ENCODE measurements at regions not wholly inside any gene's neighbourhood (a gene's known extent, or its start where the extent isn't known, plus 50 kb on each side); places are given as distances from the start of the nearest gene placed in this dataset.

DNA sequence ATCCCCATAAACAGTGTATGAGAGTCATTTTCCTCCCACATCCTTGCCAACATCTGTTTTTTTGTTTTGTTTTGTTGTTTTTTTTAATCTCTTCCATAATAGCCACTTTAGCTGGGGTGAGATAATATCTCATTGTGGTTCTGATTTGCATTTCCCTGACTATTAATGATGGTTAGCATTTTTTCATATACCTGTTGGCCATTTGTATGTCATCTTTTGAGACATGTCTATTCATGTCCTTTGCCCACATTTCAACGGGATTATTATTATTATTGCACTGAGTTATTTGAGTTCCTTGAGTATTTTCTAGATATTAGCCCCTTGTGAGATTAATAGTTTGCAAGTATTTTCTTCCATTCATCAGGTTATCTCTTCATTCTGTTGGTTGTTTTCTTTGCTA, 223.3 kb downstream of the LPIN1 start:
- Histone ChIP-seq H3K9ac (ENCODE audit: low read depth in 1 of 3, low read length in 3 of 3) (no peak overlapping the region), H3K36me3 (ENCODE audit: control insufficient read depth in 3 of 3, insufficient read depth in 3 of 3, low read length in 3 of 3) (no peaks in the 10 kb centered on the region), H3K9me3 (ENCODE audit: control insufficient read depth in 3 of 3, low read length in 3 of 3) (peaks cover 0 to 7% (median 0%) of the 10 kb centered on the region in 3 donors), H3K4me1 (ENCODE audit: control insufficient read depth in 3 of 3, insufficient read depth in 3 of 3, low read length in 3 of 3) (no peaks in the 10 kb centered on the region), H3K4me3 (ENCODE audit: low read length in 3 of 3) (no peak overlapping the region), H3K27ac (ENCODE audit: low read depth, low read length) (no peak overlapping the region), H3K27me3 (ENCODE audit: control insufficient read depth in 3 of 3, insufficient read depth in 3 of 3, low read length in 3 of 3) (no peaks in the 10 kb centered on the region)

DNA sequence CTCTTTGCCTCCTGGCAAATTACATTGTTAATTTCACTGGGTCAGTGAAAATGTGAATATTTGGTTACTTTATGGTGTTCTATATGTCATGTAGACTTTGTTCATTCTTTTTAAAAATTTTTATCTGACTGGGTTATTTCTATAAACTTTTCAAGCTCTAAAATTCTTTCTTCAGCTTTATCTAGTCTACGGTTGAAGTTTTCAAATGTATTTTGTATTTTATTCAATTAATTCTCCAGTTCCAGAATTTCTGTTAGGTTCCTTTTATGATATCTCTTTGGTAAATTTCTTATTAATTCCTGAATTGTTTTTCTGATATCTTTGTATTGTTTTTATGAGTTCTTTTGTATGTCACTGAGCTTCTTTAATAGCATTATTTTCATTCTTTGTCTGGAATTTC, 228.1 kb downstream of the LPIN1 start:
- H3K4me3 ChIP-seq (ENCODE audit: low read length in 3 of 3), result no peak overlapping the region
- no peak overlapping the region for H3K9ac ChIP-seq (ENCODE audit: low read depth in 1 of 3, low read length in 3 of 3)
- H3K27ac ChIP-seq (ENCODE audit: low read depth, low read length), result no peak overlapping the region
- peaks cover 2 to 11% (median 4%) of the 10 kb centered on the region in 3 donors for H3K9me3 ChIP-seq (ENCODE audit: control insufficient read depth in 3 of 3, low read length in 3 of 3)
- no peaks in the 10 kb centered on the region for H3K4me1 ChIP-seq (ENCODE audit: control insufficient read depth in 3 of 3, insufficient read depth in 3 of 3, low read length in 3 of 3)
- no peaks in the 10 kb centered on the region for H3K36me3 ChIP-seq (ENCODE audit: control insufficient read depth in 3 of 3, insufficient read depth in 3 of 3, low read length in 3 of 3)
- no peaks in the 10 kb centered on the region for H3K27me3 ChIP-seq (ENCODE audit: control insufficient read depth in 3 of 3, insufficient read depth in 3 of 3, low read length in 3 of 3)

DNA sequence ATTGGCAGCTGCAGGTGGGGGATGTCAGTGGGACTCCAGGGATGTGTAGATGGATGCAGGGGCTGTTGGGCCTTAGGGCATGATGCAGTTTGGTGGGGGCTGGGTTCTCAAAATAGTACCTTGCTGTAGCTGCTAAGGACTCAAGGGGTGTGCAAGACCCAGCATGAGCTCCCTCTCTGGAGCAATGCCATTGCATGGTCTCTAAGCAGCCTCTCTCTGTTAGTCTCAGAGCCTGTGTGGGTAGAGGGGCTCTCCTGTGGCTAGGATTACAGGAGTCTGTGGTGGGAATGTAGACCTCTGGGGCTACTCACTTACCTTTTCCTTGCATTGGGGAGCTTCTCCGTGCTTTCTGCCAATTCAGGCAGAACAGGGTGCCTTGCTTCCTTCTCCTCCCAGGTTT, 228.9 kb downstream of the LPIN1 start:
- H3K9me3 ChIP-seq (ENCODE audit: control insufficient read depth in 3 of 3, low read length in 3 of 3), result peaks cover 2 to 11% (median 4%) of the 10 kb centered on the region in 3 donors
- no peaks in the 10 kb centered on the region for H3K4me1 ChIP-seq (ENCODE audit: control insufficient read depth in 3 of 3, insufficient read depth in 3 of 3, low read length in 3 of 3)
- H3K27me3 ChIP-seq (ENCODE audit: control insufficient read depth in 3 of 3, insufficient read depth in 3 of 3, low read length in 3 of 3), result no peaks in the 10 kb centered on the region
- H3K9ac ChIP-seq (ENCODE audit: low read depth in 1 of 3, low read length in 3 of 3), result no peak overlapping the region
- no peak overlapping the region for H3K27ac ChIP-seq (ENCODE audit: low read depth, low read length)
- H3K4me3 ChIP-seq (ENCODE audit: low read length in 3 of 3), result no peak overlapping the region
- H3K36me3 ChIP-seq (ENCODE audit: control insufficient read depth in 3 of 3, insufficient read depth in 3 of 3, low read length in 3 of 3), result no peaks in the 10 kb centered on the region

DNA sequence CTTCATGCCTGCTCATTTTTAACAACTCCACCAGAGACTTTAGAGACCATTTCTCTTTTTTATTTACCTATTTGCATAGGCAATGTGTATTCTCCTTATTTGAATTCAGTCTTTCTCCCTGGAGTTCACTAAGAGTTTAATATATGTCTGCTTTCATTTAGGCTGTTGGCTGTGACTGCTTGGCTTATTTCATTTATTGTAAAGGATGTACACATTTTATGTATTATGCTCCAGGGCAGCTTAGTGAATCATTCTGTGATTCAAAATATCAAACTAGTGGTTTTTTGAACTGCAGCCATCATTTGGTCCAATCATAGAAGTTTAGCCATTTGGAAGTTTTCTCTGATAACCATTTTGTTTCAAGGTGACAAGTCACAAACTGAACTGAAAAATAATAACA, 229.6 kb downstream of the LPIN1 start:
- Histone ChIP-seq H3K27me3 (ENCODE audit: control insufficient read depth in 3 of 3, insufficient read depth in 3 of 3, low read length in 3 of 3) (no peaks in the 10 kb centered on the region), H3K36me3 (ENCODE audit: control insufficient read depth in 3 of 3, insufficient read depth in 3 of 3, low read length in 3 of 3) (no peaks in the 10 kb centered on the region), H3K27ac (ENCODE audit: low read depth, low read length) (no peak overlapping the region), H3K4me1 (ENCODE audit: control insufficient read depth in 3 of 3, insufficient read depth in 3 of 3, low read length in 3 of 3) (no peaks in the 10 kb centered on the region), H3K9me3 (ENCODE audit: control insufficient read depth in 3 of 3, low read length in 3 of 3) (peaks cover 2 to 11% (median 4%) of the 10 kb centered on the region in 3 donors), H3K4me3 (ENCODE audit: low read length in 3 of 3) (no peak overlapping the region), H3K9ac (ENCODE audit: low read depth in 1 of 3, low read length in 3 of 3) (no peak overlapping the region)

DNA sequence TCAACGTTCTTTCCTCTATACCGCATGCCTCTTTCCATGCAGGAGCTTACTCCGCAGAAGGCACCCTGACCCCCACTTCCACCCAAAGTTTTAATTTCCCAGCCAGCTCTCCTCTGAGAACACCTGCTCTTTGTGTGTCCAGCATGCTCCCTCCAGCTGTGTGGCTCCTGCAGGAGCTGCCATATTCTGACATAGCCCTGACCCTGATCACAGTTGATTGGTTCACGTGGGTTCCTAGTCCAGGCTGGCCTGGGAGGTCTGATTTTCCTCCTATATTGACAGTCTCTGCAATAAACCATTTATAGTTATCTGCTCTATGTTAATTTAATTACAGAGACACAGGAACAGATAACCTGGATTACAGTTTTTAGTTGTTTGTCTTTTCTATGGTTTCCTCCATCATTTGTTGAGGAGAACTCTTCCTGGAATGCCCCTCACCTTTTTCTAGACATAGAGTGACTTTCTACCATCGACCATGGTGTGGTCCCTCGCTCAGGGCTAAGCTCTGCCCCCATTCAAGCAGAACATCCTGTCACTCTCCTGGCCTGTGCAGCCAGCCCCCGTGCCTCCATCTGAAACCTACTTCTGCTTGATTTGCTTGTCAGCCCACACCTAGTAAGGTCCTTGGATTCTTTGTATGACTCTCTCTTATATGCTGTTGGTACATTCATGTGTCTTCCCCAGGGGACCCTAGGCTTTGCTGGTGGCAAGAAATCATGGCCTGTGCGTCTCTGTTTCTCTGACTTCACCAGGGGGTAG, 231.5 kb downstream of the LPIN1 start:
- Histone ChIP-seq H3K27ac (ENCODE audit: low read depth, low read length) (no peak overlapping the region), H3K27me3 (ENCODE audit: control insufficient read depth in 3 of 3, insufficient read depth in 3 of 3, low read length in 3 of 3) (peaks cover 0 to 2% (median 1%) of the 10 kb centered on the region in 3 donors), H3K36me3 (ENCODE audit: control insufficient read depth in 3 of 3, insufficient read depth in 3 of 3, low read length in 3 of 3) (no peaks in the 10 kb centered on the region), H3K4me3 (ENCODE audit: low read length in 3 of 3) (no peak overlapping the region), H3K9me3 (ENCODE audit: control insufficient read depth in 3 of 3, low read length in 3 of 3) (peaks cover 2 to 11% (median 4%) of the 10 kb centered on the region in 3 donors), H3K4me1 (ENCODE audit: control insufficient read depth in 3 of 3, insufficient read depth in 3 of 3, low read length in 3 of 3) (no peaks in the 10 kb centered on the region), H3K9ac (ENCODE audit: low read depth in 1 of 3, low read length in 3 of 3) (no peak overlapping the region)

DNA sequence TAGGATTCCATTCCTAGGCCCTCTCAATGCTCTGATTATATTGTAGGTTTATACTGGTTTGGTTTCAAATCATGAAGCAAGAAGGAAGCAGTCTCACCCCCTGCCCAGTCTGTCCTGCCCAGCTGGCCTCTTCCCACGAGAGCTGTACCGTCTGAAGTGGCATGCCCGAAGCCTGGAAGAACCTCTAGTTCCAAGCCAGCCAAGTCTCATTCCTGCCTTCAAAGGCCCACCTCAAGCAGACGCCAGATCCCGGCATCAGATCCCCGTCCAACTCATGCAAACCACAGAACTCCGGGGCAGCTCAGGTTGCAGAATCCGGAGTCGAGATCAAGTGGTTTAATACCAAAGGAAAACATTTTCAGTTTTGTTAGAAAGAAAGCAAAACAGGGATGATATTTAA, 234.4 kb downstream of the LPIN1 start:
- no peaks in the 10 kb centered on the region for H3K9me3 ChIP-seq (ENCODE audit: control insufficient read depth in 3 of 3, low read length in 3 of 3)
- H3K36me3 ChIP-seq (ENCODE audit: control insufficient read depth in 3 of 3, insufficient read depth in 3 of 3, low read length in 3 of 3), result no peaks in the 10 kb centered on the region
- no peak overlapping the region for H3K9ac ChIP-seq (ENCODE audit: low read depth in 1 of 3, low read length in 3 of 3)
- no peak overlapping the region for H3K27ac ChIP-seq (ENCODE audit: low read depth, low read length)
- no peak overlapping the region for H3K4me3 ChIP-seq (ENCODE audit: low read length in 3 of 3)
- peaks cover 8 to 12% (median 10%) of the 10 kb centered on the region in 3 donors for H3K27me3 ChIP-seq (ENCODE audit: control insufficient read depth in 3 of 3, insufficient read depth in 3 of 3, low read length in 3 of 3)
- no peaks in the 10 kb centered on the region for H3K4me1 ChIP-seq (ENCODE audit: control insufficient read depth in 3 of 3, insufficient read depth in 3 of 3, low read length in 3 of 3)

DNA sequence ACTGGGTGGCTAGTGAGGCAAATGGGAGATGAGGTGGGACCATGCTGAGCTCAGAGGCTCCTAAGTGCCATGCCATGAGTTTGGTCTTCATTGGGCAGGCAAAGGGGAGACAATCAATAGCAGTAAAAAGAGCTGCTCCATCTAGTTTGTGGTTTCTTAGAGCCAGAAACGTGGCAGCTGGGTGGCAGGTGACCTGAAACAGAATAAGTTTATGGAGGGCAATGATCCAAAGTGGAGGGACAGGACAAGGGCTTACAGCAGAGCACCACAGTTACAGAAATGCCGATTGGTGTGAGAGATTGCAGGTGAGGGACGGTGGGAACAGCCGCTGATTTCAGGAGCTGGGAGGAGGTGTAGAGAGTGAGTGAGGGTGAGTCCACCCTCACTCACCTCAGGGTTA, 237.0 kb downstream of the LPIN1 start:
- H3K9me3 ChIP-seq (ENCODE audit: control insufficient read depth in 3 of 3, low read length in 3 of 3), result no peaks in the 10 kb centered on the region
- H3K27me3 ChIP-seq (ENCODE audit: control insufficient read depth in 3 of 3, insufficient read depth in 3 of 3, low read length in 3 of 3), result peaks cover 8 to 12% (median 10%) of the 10 kb centered on the region in 3 donors
- H3K9ac ChIP-seq (ENCODE audit: low read depth in 1 of 3, low read length in 3 of 3), result no peak overlapping the region
- H3K4me1 ChIP-seq (ENCODE audit: control insufficient read depth in 3 of 3, insufficient read depth in 3 of 3, low read length in 3 of 3), result no peaks in the 10 kb centered on the region
- no peak overlapping the region for H3K27ac ChIP-seq (ENCODE audit: low read depth, low read length)
- H3K36me3 ChIP-seq (ENCODE audit: control insufficient read depth in 3 of 3, insufficient read depth in 3 of 3, low read length in 3 of 3), result no peaks in the 10 kb centered on the region
- no peak overlapping the region for H3K4me3 ChIP-seq (ENCODE audit: low read length in 3 of 3)

DNA sequence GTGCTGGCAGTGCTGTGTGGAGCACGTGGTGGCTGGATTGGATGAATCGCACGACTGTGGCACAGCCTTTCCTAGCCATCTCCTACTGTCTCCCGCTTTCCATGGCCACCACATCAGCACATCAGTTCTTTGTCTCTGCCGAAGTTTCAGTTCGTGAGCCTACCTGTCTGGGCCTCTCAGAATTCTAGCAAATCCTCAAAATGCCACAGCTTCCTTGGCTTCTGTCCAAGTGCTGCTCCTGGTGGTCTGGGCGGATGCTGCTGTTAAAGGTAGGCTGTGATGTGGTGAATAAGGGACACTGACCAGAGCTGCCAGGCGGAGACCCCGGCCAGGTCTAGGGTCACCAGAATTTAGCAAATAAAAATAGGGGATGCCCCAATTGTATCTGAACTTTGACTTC, 237.4 kb downstream of the LPIN1 start:
- no peaks in the 10 kb centered on the region for H3K4me1 ChIP-seq (ENCODE audit: control insufficient read depth in 3 of 3, insufficient read depth in 3 of 3, low read length in 3 of 3)
- no peak overlapping the region for H3K27ac ChIP-seq (ENCODE audit: low read depth, low read length)
- H3K4me3 ChIP-seq (ENCODE audit: low read length in 3 of 3), result no peak overlapping the region
- peaks cover 8 to 12% (median 10%) of the 10 kb centered on the region in 3 donors for H3K27me3 ChIP-seq (ENCODE audit: control insufficient read depth in 3 of 3, insufficient read depth in 3 of 3, low read length in 3 of 3)
- no peaks in the 10 kb centered on the region for H3K9me3 ChIP-seq (ENCODE audit: control insufficient read depth in 3 of 3, low read length in 3 of 3)
- H3K9ac ChIP-seq (ENCODE audit: low read depth in 1 of 3, low read length in 3 of 3), result no peak overlapping the region
- H3K36me3 ChIP-seq (ENCODE audit: control insufficient read depth in 3 of 3, insufficient read depth in 3 of 3, low read length in 3 of 3), result no peaks in the 10 kb centered on the region

DNA sequence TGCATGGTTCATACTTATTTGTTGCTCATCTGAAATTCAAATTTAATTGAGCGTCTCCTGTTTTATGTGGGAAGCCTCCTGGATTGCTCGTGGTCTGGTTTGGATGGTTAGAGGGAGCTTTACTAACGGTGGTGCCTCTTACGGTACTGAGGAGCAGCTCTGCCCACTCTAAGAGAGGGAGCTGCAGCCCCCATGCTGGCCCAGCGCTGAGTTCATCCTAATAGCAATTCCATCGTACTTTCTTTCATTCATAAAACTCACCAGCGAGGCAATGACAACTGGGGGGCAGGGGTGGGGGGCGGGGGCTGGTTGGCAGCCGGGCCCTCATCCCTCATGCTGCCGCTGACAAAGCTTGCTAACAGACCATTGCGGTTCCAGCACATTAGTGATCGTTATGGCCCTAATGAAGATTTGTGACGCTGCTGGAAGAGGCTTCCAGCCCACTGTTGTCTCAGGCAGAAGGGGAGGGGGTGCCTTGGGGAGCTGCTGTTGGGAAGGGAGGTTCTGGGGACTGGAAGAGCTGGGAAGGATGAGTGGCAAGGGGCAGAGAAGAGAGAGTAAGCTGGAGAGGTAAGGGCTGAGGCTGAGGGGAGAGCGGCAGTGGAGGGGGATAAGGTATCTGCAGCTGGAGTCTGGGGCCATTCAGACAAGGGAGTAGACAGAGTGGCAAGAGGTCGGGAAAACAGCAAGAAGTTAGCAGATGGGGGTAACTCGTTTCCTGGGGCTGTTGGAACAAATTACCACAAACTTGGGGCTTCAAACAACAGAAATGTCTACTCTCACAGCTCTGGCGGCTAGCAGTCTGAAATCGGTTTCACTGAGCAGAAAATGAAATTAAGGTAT, 238.1 kb downstream of the LPIN1 start:
- no peaks in the 10 kb centered on the region for H3K36me3 ChIP-seq (ENCODE audit: control insufficient read depth in 3 of 3, insufficient read depth in 3 of 3, low read length in 3 of 3)
- no peak overlapping the region for H3K4me3 ChIP-seq (ENCODE audit: low read length in 3 of 3)
- peaks cover 8 to 12% (median 10%) of the 10 kb centered on the region in 3 donors for H3K27me3 ChIP-seq (ENCODE audit: control insufficient read depth in 3 of 3, insufficient read depth in 3 of 3, low read length in 3 of 3)
- H3K27ac ChIP-seq (ENCODE audit: low read depth, low read length), result no peak overlapping the region
- no peaks in the 10 kb centered on the region for H3K9me3 ChIP-seq (ENCODE audit: control insufficient read depth in 3 of 3, low read length in 3 of 3)
- H3K9ac ChIP-seq (ENCODE audit: low read depth in 1 of 3, low read length in 3 of 3), result no peak overlapping the region
- peaks cover 0 to 2% (median 0%) of the 10 kb centered on the region in 3 donors for H3K4me1 ChIP-seq (ENCODE audit: control insufficient read depth in 3 of 3, insufficient read depth in 3 of 3, low read length in 3 of 3)

Data from skeletal muscle tissue (tissue), 3 donors.